ENCODE measurements at regions not wholly inside any gene's neighbourhood (a gene's known extent, or its start where the extent isn't known, plus 50 kb on each side); places are given as distances from the start of the nearest gene placed in this dataset.

GRCh38 chr10:14466257-14466656 lies 135.5 kb upstream of the FRMD4A start:
- no peak for TF ChIP-seq CTCF (IDR thresholded peaks at IDR 0.05)
- no peak for TF ChIP-seq EZH2phosphoT487 (IDR thresholded peaks at IDR 0.05)

All from neural progenitor cell (in vitro differentiated cells).